Prostate gland (tissue), 1 donor: ENCODE measurements at regions not wholly inside any gene's neighbourhood (a gene's known extent, or its start where the extent isn't known, plus 50 kb on each side); places are given as distances from the start of the nearest gene placed in this dataset.

ENCODE experiments used
- POLR2A ChIP-seq: fragments of 450-650 bp; IDR thresholded peaks from one replicate; pipeline ENCODE4 v1.6.1; 2016; ENCODE audit warnings: antibody characterized with exemption, mild to moderate bottlenecking
- POLR2AphosphoS5 ChIP-seq: sonication (generic); formaldehyde crosslinking; IDR thresholded peaks from one replicate; pipeline ENCODE4 v1.6.1; 2017; ENCODE audit warnings: antibody characterized with exemption

DNA sequence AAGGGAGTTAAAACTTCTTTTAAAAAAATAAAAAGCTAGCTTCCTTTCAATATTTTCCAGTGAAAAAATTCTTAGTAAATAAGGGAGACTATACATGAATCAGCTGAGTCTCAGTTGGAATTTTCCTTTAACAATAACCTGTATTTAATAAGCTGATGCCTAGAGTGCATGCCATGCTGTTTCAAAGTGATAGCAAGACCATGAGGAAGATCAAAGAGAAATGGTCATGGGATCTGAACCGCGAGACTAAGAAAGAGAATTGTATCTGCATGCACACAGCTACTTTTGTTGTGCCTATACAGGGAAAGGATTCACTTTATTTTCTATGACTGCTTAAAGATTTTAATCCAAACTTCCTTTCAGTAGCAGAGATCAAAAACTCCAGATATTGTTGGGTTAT, 2217.0 kb downstream of the MAT2B start:
- TF ChIP-seq POLR2A (no peak), POLR2AphosphoS5 (no peak)
